T47D (cell line): ENCODE measurements at regions not wholly inside any gene's neighbourhood (a gene's known extent, or its start where the extent isn't known, plus 50 kb on each side); places are given as distances from the start of the nearest gene placed in this dataset.

Experiments
- DNase-seq, 2 experiments: peaks; one replicate each; pipeline versions ENCODE4 v3.0.0 to v3.0.0-alpha.2; 2011 to 2012; ENCODE audit warnings: low read depth in 1 of 2, low spot score in 1 of 2
- JUND ChIP-seq: IDR thresholded peaks from 2 replicates; pipeline ENCODE4 v1.6.1; 2012; ENCODE audit warnings: low read depth
- in situ Hi-C: cut with HindIII; loops from 2 replicates; pipeline ENCODE4 v1.10.0; 2016; ENCODE audit warnings: low sequenced_read_pairs, low pct_unique_long_range_greater_than_20kb

DNA sequence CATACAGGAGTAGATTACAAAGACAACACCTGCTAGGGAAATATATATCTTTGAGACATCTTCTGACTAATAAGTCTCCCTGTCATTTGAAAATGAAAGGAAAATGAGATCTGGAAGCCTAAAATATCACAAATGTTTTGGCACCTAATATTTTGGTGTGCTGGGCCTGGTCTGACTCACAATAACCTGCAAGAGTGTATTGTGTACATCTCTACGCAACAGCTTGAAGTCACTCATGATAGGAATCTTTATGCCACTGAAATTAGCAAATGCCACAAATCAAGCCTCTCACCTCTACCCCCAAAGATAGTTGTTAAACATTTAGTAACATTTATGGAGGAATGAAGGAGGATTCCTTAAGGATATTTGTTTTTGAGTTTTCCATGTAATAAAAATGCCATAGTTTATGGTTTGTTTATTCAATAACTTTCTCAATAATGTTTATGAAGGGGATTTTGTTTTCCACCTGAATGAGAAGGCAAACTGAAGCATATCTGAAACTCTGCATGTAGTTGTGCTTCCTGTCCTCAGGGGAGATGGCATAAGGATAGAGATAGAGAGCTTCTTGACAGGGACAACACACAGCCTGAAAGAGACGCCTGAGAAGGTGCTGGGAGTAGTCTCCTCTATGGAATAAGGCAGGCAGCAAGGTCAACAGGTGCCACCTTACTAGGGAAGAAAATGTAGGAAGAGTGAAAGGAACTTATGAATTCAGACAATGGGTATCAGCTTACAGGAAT lies 197.4 kb downstream of the AHR start:
- TF ChIP-seq JUND: peak; percentile 95
- in situ Hi-C loops: no loop called here
- DNase-seq: peak in 1 of 2 experiments; percentile 74

DNA sequence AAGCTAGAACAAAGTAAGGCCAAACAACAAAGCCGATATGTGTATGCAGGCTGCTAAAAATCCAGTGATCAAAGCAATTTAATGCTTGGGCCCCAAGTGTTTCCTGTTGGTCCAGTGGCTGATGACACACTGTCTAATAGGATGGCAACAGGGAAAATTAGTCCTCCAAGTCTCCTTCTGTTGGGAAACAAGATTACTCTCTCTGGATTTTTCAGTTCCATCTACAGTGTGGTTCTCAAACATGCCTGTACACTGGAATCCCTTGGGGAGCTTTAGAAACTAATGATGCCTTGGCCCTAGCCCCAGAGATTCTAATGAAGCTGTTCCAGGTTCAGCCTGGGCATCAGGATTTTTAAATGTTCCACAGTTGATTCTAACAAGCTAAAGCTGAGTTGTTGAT lies 198.7 kb downstream of the AHR start:
- no peak for TF ChIP-seq JUND
- in situ Hi-C loops: no loop called here

DNA sequence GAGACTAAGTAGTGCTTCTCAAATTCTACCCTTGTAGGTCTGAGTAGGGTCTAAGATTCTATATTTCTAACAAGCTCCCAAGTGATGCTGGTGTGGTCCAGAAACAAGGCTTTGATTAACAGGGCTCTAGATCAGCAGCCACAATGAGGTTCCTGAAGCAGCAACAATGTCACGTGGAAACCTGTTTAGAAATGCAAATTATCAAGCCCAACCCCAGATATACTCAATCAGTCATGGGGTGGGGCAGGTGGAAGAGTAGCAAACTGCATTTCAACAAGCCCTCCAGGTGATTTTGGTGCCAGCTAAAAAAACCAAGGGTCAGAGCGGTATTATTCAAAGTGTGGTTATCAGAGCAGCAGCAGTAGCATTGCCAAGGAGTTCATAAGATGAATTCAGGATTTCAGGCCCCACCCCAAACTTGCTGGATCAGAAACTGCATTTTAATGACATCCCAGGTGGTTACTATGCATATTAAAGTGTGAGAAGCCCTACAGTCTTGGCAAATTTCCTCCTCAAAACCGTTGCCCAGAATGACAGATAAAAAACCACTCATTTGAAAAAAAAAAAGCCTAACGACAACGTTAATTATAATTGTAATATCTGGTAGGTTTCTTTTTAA lies 199.2 kb downstream of the AHR start:
- in situ Hi-C loops: no loop called here

More for the DNA sequence above, 198.7 kb downstream of the AHR start:
- DNase-seq: no peak

DNA sequence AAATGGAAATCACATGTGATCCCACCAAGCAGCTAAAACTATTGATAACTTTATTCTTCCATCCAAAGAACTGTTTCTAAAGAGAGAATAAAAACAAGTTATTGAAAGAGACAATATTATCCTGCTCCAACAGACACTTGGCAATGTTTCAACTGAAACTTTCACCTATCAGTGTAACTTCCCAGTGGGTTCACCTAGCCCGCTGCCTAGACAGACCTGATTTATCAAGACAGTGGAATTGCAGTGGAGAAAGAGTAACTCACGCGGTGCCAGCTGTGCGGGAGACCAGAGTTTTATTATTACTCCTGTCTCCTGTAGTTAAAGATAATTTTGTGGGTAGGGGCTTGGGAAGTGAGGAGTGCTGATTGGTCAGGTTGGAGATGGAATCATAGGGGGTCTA lies 199.8 kb downstream of the AHR start:
- no peak for TF ChIP-seq JUND
- no peak for DNase-seq
- in situ Hi-C loops: no loop called here

More for the DNA sequence above, 199.2 kb downstream of the AHR start:
- no peak for DNase-seq
- no peak for TF ChIP-seq JUND

DNA sequence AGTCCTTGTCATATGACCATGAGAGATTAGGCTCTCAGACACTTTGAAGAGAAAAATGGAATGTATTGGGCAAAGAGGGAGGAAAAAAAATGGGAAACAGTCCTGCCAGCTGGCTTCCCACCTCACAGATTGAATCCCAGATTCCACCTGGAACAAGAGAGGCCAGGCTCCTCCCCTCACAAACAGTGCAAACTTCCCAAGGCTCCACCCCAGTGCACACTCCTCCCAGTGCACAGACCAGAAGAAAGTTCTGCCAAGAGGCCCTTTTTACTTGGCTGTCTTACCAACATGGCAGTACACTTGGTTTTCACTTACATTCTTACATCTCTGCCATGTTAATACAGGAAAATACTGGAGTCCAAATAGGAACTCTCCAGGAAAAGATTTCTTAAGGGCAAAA lies 202.3 kb downstream of the AHR start:
- in situ Hi-C loops: no loop called here
- no peak for DNase-seq
- TF ChIP-seq JUND: no peak

DNA sequence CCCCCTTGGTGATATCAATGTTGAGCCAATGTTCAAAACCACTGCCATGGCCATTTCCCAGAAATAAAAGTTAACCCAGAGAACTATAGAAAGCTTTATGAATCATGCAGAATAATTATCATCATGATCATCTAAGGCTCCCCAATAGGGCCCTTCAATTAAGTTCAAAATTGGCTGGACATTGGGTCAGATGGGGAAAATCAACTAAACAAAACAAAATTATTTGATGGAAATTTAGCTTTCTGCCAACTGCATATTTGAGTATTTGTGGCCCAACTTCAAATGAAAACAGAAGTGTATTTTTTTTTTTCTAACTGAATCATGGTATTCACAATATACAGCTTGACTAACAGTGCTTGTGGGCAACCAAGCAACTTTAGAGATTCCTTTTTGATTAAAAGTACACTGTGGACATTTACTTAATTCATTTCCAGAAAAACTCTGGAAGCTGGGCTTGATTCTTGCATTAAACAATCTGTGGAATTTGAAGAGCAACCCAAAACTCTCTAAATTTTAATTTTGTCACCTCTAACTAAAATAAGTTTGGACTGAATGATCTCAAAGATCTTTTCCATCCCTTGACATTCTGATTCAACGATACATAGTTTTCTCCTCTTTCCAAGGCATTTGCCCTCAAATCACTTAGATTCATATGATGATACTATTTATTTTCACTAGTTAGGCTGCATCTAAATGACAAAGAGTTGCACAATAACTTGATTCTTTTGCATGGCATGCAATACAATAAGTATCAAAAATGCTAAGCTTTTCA lies 203.2 kb downstream of the AHR start:
- TF ChIP-seq JUND: no peak
- in situ Hi-C loops: no loop called here
- no peak for DNase-seq

DNA sequence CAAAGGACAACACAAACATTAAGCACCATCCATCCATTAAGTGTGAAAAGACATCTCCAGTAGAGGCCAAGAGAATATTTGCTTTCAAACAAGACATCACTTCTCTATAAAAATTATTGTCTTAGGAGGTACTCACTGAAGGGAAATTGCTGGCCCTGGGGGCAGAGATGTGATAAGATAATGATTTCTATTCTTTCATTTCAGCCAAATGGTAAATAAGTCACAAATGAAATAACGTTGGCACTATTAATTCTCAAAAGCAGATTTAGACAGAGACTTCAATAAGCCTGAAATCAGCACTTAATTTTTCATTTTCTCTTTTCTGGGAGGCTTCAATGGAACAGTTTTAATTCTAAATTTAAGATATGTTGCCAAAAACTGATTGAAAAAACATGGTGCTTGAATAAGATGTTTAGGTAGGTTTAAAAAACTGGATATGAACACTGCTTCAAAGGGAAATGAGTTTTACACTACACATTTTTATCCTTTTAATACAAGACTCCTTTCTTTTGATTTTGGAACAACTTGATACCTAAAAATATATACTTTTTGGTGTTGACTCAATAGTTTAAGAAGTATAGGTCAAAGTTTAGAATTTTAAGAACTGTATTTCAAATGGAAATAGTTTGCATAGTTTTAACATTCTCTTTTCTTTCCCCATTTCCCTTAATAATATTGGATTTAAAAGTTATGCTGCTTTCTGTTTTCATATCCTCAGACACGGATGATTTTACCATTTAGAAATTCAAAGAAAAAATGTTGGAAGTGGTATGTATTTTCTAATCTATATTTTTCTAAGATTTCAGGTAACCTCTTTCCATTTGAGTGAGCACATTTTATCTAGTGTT lies 204.0 kb downstream of the AHR start:
- in situ Hi-C loops: no loop called here
- DNase-seq: no peak
- TF ChIP-seq JUND: no peak

DNA sequence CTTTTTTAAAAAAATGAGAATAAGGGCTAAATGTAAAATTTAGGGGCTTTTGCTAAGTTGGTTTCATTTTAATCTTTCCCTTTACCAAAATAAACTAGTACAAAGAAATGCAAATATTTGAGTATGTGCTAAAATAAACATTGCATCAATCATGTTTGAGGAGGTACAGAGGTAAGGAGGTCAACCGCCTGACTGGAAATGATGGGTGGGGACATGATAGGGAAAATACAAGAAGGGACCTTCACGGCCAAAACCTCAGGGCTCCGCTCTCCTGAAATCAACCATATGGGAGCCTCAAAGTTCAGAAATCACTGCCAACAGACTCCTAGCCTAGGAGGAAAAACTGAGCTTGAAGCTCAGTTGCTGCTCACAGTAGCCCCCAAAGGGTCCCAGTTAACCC lies 207.6 kb downstream of the AHR start:
- in situ Hi-C loops: no loop called here
- TF ChIP-seq JUND: no peak
- DNase-seq: peak in 1 of 2 experiments; percentile 22

DNA sequence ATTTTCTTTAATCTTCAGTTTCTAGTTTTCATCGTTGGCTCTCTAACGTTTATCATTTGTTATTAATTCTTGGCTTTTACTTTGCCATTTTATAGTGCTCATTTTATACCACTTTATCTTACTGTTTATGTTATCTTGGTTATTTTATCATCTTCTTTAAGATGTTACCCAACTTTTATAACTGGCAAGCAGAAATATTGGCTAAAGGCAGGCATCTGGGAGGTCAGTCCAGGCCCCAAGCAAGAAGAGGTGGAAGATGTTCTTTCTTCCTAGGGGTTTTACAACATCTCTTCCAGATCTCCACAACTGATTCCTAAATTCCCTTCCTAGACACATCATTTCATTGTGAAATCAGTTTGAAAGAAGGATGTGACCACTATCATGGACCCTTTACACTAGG lies 208.1 kb downstream of the AHR start:
- no peak for TF ChIP-seq JUND
- no peak for DNase-seq
- in situ Hi-C loops: no loop called here

DNA sequence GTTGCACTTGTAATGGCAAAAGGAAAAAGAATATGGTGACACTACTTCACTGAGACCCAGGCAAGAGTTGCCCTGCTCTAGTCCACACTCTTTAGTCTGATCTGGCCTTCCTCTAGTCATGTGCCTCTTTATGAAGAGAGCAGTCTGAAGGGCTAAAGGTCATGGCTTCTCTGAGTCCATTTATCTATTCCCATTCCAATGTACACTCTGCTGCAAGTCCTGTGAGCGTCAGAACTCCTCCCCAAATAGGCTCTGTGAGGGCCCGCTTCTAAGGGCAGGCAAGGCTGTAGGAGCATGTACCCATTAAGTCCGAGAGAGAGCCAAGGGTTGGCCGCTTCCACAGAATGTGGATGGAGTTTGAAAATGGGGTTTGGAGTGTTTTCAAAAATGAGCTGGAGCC lies 209.3 kb downstream of the AHR start:
- in situ Hi-C loops: no loop called here
- no peak for DNase-seq
- no peak for TF ChIP-seq JUND

DNA sequence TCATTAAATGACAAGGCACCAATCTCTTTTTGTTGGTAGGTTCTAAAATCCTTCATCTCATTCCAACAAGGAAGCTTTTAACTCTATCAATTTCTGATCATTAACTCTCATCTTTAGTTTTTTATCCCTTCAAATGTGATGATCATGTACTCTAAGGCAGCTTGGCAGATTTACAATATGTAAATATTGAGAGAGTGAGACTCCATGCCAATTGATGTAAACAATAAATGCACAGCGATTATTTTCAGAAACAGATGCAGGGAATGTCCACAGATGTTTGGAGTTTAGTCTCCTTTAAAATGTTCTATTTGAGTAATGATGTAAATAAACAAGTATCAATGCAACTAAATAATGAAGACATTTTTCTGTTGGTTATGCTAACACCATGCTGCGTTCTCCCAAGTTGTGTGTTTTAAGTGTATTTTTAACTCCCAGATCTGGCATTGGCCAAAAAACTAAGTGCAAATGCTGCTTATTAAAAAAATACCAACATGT lies 213.8 kb downstream of the AHR start:
- peak in 1 of 2 experiments; percentile 37 for DNase-seq
- in situ Hi-C loops: no loop called here
- TF ChIP-seq JUND: no peak

DNA sequence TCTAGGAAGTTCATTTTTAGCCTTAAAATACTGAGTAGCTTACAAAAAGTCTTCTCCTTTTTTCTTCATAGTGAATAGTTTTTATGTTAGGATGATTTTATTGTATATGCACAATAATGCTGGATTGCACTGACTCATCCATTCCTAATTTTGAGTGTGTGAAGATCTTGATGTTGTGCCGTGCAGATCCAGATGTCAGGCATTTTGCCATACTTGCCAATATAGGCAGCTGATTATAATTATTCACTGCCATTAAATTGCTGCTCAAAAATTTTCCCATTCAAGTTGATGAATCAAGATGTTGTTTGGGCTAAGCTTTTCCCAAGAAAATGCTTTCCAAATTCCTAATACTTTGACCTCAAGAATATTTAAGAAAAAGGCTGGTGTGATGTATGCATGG lies 218.3 kb downstream of the AHR start:
- DNase-seq: no peak
- no peak for TF ChIP-seq JUND
- in situ Hi-C loops: no loop called here

DNA sequence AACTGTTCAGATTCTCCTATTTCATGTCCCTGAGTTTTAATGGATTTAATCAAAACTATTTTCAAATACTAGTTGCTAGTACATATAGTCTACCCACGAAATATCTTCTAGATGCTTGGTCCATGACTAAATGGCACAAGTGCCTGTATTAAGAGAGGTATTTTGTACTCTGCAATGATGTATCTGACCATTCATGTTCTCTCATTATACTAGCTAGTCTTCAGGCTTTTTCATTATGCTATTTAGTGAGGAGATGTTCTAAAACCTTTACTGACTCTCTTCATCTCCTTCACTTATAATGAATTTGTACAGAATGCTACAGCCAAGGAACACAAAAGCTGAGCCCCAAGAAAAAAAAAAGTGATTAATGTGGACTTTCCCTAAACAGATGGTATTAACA lies 222.5 kb downstream of the AHR start:
- no peak for TF ChIP-seq JUND
- no peak for DNase-seq
- in situ Hi-C loops: no loop called here
